Right atrium auricular region (tissue), 2 donors: ENCODE measurements at regions not wholly inside any gene's neighbourhood (a gene's known extent, or its start where the extent isn't known, plus 50 kb on each side); places are given as distances from the start of the nearest gene placed in this dataset.

Source experiments
- DNase-seq: peaks from one replicate; pipeline ENCODE4 v3.0.0-alpha.2; 2019; ENCODE audit warnings: low spot score
- H3K27ac ChIP-seq, 2 donors: fragments of 200-600 bp; sonication (generic); 1 replicate in 1 of 2; 2 replicates in 1 of 2; pipeline ENCODE4 v1.5.1; 2016 to 2019
- H3K27me3 ChIP-seq, 2 donors: fragments of 200-600 bp; sonication (generic); one replicate each; pipeline versions ENCODE4 v1.5.1 to v1.6.0; 2017 to 2019
- H3K36me3 ChIP-seq: fragments of 200-600 bp; sonication (generic); one replicate; pipeline ENCODE4 v1.5.1; 2016
- H3K4me1 ChIP-seq, 2 donors: fragments of 200-600 bp; sonication (generic); one replicate each; pipeline versions ENCODE4 v1.5.1 to v1.6.0; 2017 to 2019
- H3K4me3 ChIP-seq, 2 donors: fragments of 200-600 bp; sonication (generic); 1 replicate in 1 of 2; 2 replicates in 1 of 2; pipeline ENCODE4 v1.5.1; 2017 to 2019; ENCODE audit warnings: mild to moderate bottlenecking in 1 of 2, moderate library complexity in 1 of 2
- H3K9me3 ChIP-seq, 2 donors: fragments of 200-600 bp; sonication (generic); one replicate each; pipeline ENCODE4 v1.5.1; 2019
- TF ChIP-seq, protein P1 (sequence below), 2 donors: fragments of 200-600 bp; sonication (generic); IDR thresholded peaks; one replicate each; pipeline ENCODE4 v1.5.1; 2019; ENCODE audit warnings: antibody characterized with exemption in 2 of 2

DNA sequence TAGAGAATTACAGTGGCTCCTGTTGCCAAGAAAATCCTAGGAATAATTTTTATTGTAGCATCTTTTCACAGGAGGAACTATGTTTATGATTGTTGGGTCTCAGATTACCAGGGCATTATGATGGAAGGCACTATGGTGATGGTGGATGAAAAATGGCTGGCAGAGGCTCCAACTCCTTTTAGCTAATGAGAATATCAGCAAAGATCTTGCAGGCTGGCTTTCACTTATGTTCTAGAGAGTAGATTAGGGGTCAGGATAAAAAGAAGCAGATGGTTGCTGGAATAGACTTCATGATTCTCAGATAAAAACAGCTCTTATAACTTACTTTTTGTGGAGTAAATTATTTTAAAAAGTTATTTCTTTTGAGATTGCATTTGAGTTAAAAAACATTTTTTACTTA lies 501.9 kb downstream of the TRHDE start:
- TF ChIP-seq, protein P1, sequence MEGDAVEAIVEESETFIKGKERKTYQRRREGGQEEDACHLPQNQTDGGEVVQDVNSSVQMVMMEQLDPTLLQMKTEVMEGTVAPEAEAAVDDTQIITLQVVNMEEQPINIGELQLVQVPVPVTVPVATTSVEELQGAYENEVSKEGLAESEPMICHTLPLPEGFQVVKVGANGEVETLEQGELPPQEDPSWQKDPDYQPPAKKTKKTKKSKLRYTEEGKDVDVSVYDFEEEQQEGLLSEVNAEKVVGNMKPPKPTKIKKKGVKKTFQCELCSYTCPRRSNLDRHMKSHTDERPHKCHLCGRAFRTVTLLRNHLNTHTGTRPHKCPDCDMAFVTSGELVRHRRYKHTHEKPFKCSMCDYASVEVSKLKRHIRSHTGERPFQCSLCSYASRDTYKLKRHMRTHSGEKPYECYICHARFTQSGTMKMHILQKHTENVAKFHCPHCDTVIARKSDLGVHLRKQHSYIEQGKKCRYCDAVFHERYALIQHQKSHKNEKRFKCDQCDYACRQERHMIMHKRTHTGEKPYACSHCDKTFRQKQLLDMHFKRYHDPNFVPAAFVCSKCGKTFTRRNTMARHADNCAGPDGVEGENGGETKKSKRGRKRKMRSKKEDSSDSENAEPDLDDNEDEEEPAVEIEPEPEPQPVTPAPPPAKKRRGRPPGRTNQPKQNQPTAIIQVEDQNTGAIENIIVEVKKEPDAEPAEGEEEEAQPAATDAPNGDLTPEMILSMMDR (IDR thresholded peaks at IDR 0.05): no peak
- Histone ChIP-seq H3K27ac (no peak overlapping the region), H3K36me3 (no peaks in the 10 kb centered on the region), H3K9me3 (no peaks in the 10 kb centered on the region), H3K27me3 (no peaks in the 10 kb centered on the region), H3K4me1 (no peaks in the 10 kb centered on the region), H3K4me3 (no peak overlapping the region)
- DNase-seq: no peak

DNA sequence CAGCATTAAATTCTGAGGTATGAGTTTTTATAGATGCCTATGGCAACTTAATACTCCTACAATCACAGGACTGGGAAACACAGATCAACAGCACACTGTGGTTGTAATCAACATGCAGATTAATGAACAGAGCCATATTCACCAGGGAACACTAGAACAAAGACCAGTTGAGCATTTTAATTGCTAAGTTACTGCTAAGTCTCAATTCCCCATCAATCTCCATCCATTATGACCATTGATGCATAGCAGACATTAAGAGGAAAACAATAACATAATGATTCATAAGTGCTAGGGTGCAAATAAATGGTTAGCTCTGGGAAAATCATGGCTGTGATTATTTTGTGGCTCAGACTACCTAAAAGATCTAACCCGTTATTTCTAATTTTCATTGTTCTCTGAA lies 505.6 kb downstream of the TRHDE start:
- Histone ChIP-seq H3K27me3 (no peaks in the 10 kb centered on the region), H3K27ac (no peak overlapping the region), H3K4me1 (no peaks in the 10 kb centered on the region), H3K36me3 (no peaks in the 10 kb centered on the region), H3K9me3 (no peaks in the 10 kb centered on the region), H3K4me3 (no peak overlapping the region)
- DNase-seq: no peak
- TF ChIP-seq, protein P1 (IDR thresholded peaks at IDR 0.05): no peak

DNA sequence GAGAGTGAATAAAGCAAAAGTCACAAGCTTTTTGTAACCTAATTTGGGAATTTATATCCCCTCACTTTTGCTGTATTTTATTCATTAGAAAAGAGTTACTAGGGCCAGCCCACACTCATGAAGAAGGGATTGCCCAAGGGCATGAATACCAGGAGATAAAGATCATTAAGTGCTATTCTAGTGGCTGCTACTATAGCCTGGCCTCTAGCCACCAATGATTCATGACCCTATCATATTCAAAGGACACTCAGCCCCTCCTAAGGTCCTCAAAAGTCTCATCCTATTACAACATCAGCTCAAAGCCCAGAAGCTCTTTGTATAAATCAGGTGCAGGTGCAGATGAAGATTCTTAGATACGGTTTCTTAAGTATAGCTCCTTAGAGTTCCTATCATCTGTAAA lies 518.1 kb downstream of the TRHDE start:
- TF ChIP-seq, protein P1 (IDR thresholded peaks at IDR 0.05): no peak
- H3K36me3 ChIP-seq: no peaks in the 10 kb centered on the region

DNA sequence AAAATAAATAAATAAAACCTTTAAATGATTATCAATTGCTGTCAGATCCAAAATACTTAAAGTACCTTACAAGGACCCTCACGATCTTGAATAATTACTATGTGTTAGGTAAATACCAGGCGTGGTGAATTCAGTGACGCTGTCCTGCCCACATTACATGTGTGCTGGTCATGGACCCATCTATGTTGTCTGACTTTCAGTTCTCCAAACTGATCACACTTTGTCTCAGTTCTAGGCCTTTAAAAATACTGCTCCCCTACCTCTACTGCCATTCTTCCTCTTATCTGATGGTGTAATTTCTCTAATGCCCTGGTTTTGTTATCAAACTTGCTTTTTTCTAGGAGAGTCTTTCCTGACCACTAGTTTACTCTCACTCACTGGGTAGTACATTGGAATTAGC lies 520.7 kb downstream of the TRHDE start:
- no peaks in the 10 kb centered on the region for H3K4me1 ChIP-seq
- TF ChIP-seq, protein P1 (IDR thresholded peaks at IDR 0.05): no peak

More for the DNA sequence above, 518.1 kb downstream of the TRHDE start:
- Histone ChIP-seq H3K27ac (no peak overlapping the region), H3K4me1 (no peaks in the 10 kb centered on the region), H3K4me3 (no peak overlapping the region), H3K27me3 (no peaks in the 10 kb centered on the region), H3K9me3 (peaks cover 0 to 9% of the 10 kb centered on the region in 2 donors)
- DNase-seq: no peak

DNA sequence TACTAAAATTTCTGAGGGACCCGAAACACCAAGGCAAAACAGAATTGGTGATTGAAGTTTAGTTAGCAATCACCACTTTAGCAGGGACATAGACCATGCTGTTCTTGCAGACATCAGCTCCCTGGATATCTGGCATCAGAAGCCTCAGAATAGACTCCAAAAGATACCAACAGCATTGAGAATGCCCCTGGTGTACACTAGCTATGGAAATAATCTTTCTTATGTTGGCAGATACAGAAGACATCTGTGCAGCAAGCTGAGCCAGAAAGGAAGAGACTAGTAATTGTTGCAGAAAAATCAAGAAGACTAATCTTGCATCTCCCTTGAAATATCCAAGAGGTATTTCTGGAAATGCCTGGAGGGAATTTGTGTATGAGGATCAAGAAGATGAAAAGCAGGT lies 521.6 kb downstream of the TRHDE start:
- H3K9me3 ChIP-seq: peaks cover 0 to 9% of the 10 kb centered on the region in 2 donors
- TF ChIP-seq, protein P1 (IDR thresholded peaks at IDR 0.05): no peak
- DNase-seq: no peak
- H3K4me3 ChIP-seq: no peak overlapping the region
- no peaks in the 10 kb centered on the region for H3K27me3 ChIP-seq
- H3K27ac ChIP-seq: no peak overlapping the region
- no peaks in the 10 kb centered on the region for H3K4me1 ChIP-seq
- H3K36me3 ChIP-seq: no peaks in the 10 kb centered on the region

More for the DNA sequence above, 520.7 kb downstream of the TRHDE start:
- no peak overlapping the region for H3K27ac ChIP-seq
- no peak for DNase-seq
- H3K9me3 ChIP-seq: peaks cover 0 to 9% of the 10 kb centered on the region in 2 donors
- H3K36me3 ChIP-seq: no peaks in the 10 kb centered on the region
- no peaks in the 10 kb centered on the region for H3K27me3 ChIP-seq
- H3K4me3 ChIP-seq: no peak overlapping the region

DNA sequence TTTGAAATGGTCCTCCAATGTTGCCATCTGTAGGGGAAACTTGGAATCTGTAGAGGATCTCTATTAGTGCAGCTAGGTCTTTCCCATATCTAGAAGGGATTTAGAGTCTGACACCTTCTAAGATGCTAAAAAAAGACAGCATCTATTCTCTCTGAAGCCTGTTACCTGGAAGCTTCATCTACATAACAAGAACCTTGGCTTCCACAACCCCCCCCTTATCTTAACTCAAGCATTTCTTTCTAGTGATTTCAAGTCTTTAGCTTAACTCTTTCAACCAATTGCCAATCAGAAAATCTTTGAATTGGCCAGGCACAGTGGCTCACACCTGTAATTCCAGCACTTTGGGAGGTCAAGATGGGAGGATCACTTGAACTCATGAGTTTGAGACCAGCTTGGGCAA lies 543.3 kb downstream of the TRHDE start:
- TF ChIP-seq, protein P1 (IDR thresholded peaks at IDR 0.05): no peak
- Histone ChIP-seq H3K36me3 (no peaks in the 10 kb centered on the region), H3K27ac (no peak overlapping the region), H3K4me3 (no peak overlapping the region), H3K9me3 (no peaks in the 10 kb centered on the region), H3K4me1 (no peaks in the 10 kb centered on the region), H3K27me3 (no peaks in the 10 kb centered on the region)
- DNase-seq: no peak
